Neuronal stem cell (in vitro differentiated cells): ENCODE measurements at regions not wholly inside any gene's neighbourhood (a gene's known extent, or its start where the extent isn't known, plus 50 kb on each side); places are given as distances from the start of the nearest gene placed in this dataset.

ENCODE experiments used
- DNase-seq: peaks from one replicate; pipeline ENCODE4 v3.0.0-alpha.2; 2013; ENCODE audit warnings: low spot score
- H2AFZ ChIP-seq: one replicate; pipeline ENCODE4 v1.6.1; 2013; ENCODE audit warnings: mild to moderate bottlenecking, low read length, inconsistent platforms
- H2AK5ac ChIP-seq: 2 replicates; pipeline ENCODE4 v1.6.1; 2013; ENCODE audit warnings: low read depth, mild to moderate bottlenecking, inconsistent platforms, low read length, moderate library complexity, mixed read lengths
- H2BK120ac ChIP-seq: 2 replicates; pipeline ENCODE4 v1.6.1; 2013; ENCODE audit warnings: low read depth, mild to moderate bottlenecking, inconsistent platforms, low read length, moderate library complexity, mixed read lengths
- H2BK12ac ChIP-seq: one replicate; pipeline ENCODE4 v1.6.1; 2013; ENCODE audit warnings: low read length, inconsistent platforms
- H2BK15ac ChIP-seq: 2 replicates; pipeline ENCODE4 v1.6.1; 2013; ENCODE audit warnings: mild to moderate bottlenecking, low read length, inconsistent platforms, mixed read lengths
- H2BK5ac ChIP-seq: one replicate; pipeline ENCODE4 v1.6.1; 2013; ENCODE audit warnings: inconsistent platforms, mild to moderate bottlenecking, low read length, moderate library complexity
- H3K14ac ChIP-seq: one replicate; pipeline ENCODE4 v1.6.1; 2013; ENCODE audit warnings: low read length, inconsistent platforms
- H3K18ac ChIP-seq: 2 replicates; pipeline ENCODE4 v1.6.1; 2013; ENCODE audit warnings: low read length, inconsistent platforms
- H3K23ac ChIP-seq: 2 replicates; pipeline ENCODE4 v1.6.1; 2013; ENCODE audit warnings: low read depth, mild to moderate bottlenecking, mixed read lengths, low read length, inconsistent platforms; ENCODE audit not compliant: poor library complexity
- H3K27ac ChIP-seq: replicated peaks from 3 replicates; pipeline ENCODE4 v1.5.1; 2013; ENCODE audit warnings: low read length, inconsistent platforms
- H3K27me3 ChIP-seq, 3 experiments: 2 replicates each; pipeline ENCODE4 v1.6.1; 2013; ENCODE audit warnings: low read length in 3 of 3, mild to moderate bottlenecking in 2 of 3, inconsistent platforms in 1 of 3, low read depth in 1 of 3, mixed read lengths in 1 of 3, moderate library complexity in 1 of 3; ENCODE audit not compliant: control insufficient read depth in 3 of 3, insufficient read depth in 3 of 3
- H3K36me3 ChIP-seq, 2 donors: replicated peaks in 1 of 2; 2 replicates each; pipeline ENCODE4 v1.6.1; 2013; ENCODE audit warnings: low read length in 2 of 2; ENCODE audit not compliant: control insufficient read depth in 2 of 2, insufficient read depth in 2 of 2
- H3K4ac ChIP-seq: 2 replicates; pipeline ENCODE4 v1.6.1; 2013; ENCODE audit warnings: inconsistent platforms, mild to moderate bottlenecking, low read length, moderate library complexity
- H3K4me1 ChIP-seq, 2 donors: 1 replicate in 1 of 2; 2 replicates in 1 of 2; pipeline ENCODE4 v1.6.1; 2013; ENCODE audit warnings: low read length in 2 of 2, low read depth in 1 of 2; ENCODE audit not compliant: control insufficient read depth in 2 of 2, insufficient read depth in 1 of 2
- H3K4me2 ChIP-seq: one replicate; pipeline ENCODE4 v1.6.1; 2013; ENCODE audit warnings: mild to moderate bottlenecking, low read length, inconsistent platforms; ENCODE audit not compliant: insufficient read depth, poor library complexity, severe bottlenecking
- H3K4me3 ChIP-seq, 2 donors: 2 replicates each; pipeline ENCODE4 v1.5.1; 2013; ENCODE audit warnings: low read length in 2 of 2, mild to moderate bottlenecking in 2 of 2, inconsistent platforms in 1 of 2, moderate library complexity in 1 of 2
- H3K79me1 ChIP-seq: one replicate; pipeline ENCODE4 v1.6.1; 2013; ENCODE audit warnings: low read depth, mild to moderate bottlenecking, inconsistent platforms, low read length, moderate library complexity
- H3K9ac ChIP-seq: one replicate; pipeline ENCODE4 v1.6.1; 2013; ENCODE audit warnings: mild to moderate bottlenecking, low read depth, low read length, inconsistent platforms; ENCODE audit not compliant: poor library complexity
- H3K9me3 ChIP-seq, 2 donors: replicated peaks in 1 of 2; 2 replicates each; pipeline versions ENCODE3 to v1.6.1; 2013; ENCODE audit warnings: low read length in 2 of 2, mild to moderate bottlenecking in 2 of 2, inconsistent platforms in 1 of 2, low read depth in 1 of 2, mixed read lengths in 1 of 2, moderate library complexity in 1 of 2; ENCODE audit not compliant: control insufficient read depth in 2 of 2, insufficient read depth in 1 of 2
- H4K8ac ChIP-seq: one replicate; pipeline ENCODE4 v1.6.1; 2013; ENCODE audit warnings: low read depth, mild to moderate bottlenecking, inconsistent platforms, low read length, moderate library complexity
- H4K91ac ChIP-seq: one replicate; pipeline ENCODE4 v1.6.1; 2013; ENCODE audit warnings: low read length, low read depth, mild to moderate bottlenecking, inconsistent platforms; ENCODE audit not compliant: poor library complexity
- WGBS, 2 donors: extraction: QIAGEN DNeasy Blood & Tissue Kit; methylation state at CpG; one replicate each; pipeline ENCODE4 v1.1.7; 2013; ENCODE audit warnings: missing lambda C conversion rate in 2 of 2, mixed read lengths in 1 of 2; ENCODE audit not compliant: insufficient read length in 2 of 2, insufficient replicate concordance in 1 of 2; ENCODE audit errors: extremely low coverage in 2 of 2; 5-methylcytosine and 5-hydroxymethylcytosine counted together

GRCh38 chr7:127501817-127502216, 83.6 kb downstream of the GCC1 start:
- no peak overlapping the region for H2BK120ac ChIP-seq
- H3K18ac ChIP-seq = no peak overlapping the region
- WGBS, 2 donors = no CpG with 5 or more reads among the region's 4 CpGs
- no peak for DNase-seq
- H3K4me3 ChIP-seq = no peak overlapping the region
- H2AK5ac ChIP-seq = no peak overlapping the region
- H3K27ac ChIP-seq = no peak overlapping the region
- no peak overlapping the region for H3K4ac ChIP-seq
- H2BK5ac ChIP-seq = no peak overlapping the region
- H2AFZ ChIP-seq = no peak overlapping the region
- H3K27me3 ChIP-seq = no peaks in the 10 kb centered on the region
- H2BK12ac ChIP-seq = no peak overlapping the region
- H3K9ac ChIP-seq = no peak overlapping the region
- no peaks in the 10 kb centered on the region for H3K4me1 ChIP-seq
- H3K4me2 ChIP-seq = no peak overlapping the region
- no peaks in the 10 kb centered on the region for H3K36me3 ChIP-seq
- no peak overlapping the region for H3K14ac ChIP-seq
- no peak overlapping the region for H2BK15ac ChIP-seq
- H4K8ac ChIP-seq = no peak overlapping the region
- no peak overlapping the region for H3K23ac ChIP-seq
- no peak overlapping the region for H4K91ac ChIP-seq
- H3K9me3 ChIP-seq = no peaks in the 10 kb centered on the region
- no peaks in the 10 kb centered on the region for H3K79me1 ChIP-seq

GRCh38 chr7:127487381-127487780, 94.9 kb upstream of the ZNF800 start:
- Histone ChIP-seq H3K27me3 (no peaks in the 10 kb centered on the region), H3K27ac (no peak overlapping the region), H2BK5ac (no peak overlapping the region), H3K4me3 (no peak overlapping the region), H3K4me1 (no peaks in the 10 kb centered on the region), H2AFZ (no peak overlapping the region), H3K18ac (no peak overlapping the region), H3K9ac (no peak overlapping the region), H3K36me3 (no peaks in the 10 kb centered on the region), H3K4me2 (no peak overlapping the region), H3K9me3 (no peaks in the 10 kb centered on the region), H4K91ac (no peak overlapping the region), H4K8ac (no peak overlapping the region), H2BK120ac (no peak overlapping the region), H2BK12ac (no peak overlapping the region), H3K14ac (no peak overlapping the region), H3K4ac (no peak overlapping the region), H2AK5ac (no peak overlapping the region), H3K79me1 (no peaks in the 10 kb centered on the region), H2BK15ac (no peak overlapping the region), H3K23ac (no peak overlapping the region)
- no peak for DNase-seq
- no CpG with 5 or more reads among the region's 3 CpGs for WGBS, 2 donors

- no peak overlapping the region for H2BK120ac ChIP-seq
- WGBS, 2 donors = no CpG with 5 or more reads among the region's 3 CpGs
Observed at GRCh38 chr7:127486654-127487053, 94.1 kb upstream of the ZNF800 start.

GRCh38 chr7:127485482-127485881, 93.0 kb upstream of the ZNF800 start:
- no peak for DNase-seq
- Histone ChIP-seq H3K4me2 (no peak overlapping the region), H4K8ac (no peak overlapping the region), H2AK5ac (no peak overlapping the region), H3K27ac (no peak overlapping the region), H2BK120ac (no peak overlapping the region), H3K36me3 (no peaks in the 10 kb centered on the region), H3K14ac (no peak overlapping the region), H3K4ac (no peak overlapping the region), H2BK5ac (no peak overlapping the region), H2BK12ac (no peak overlapping the region), H3K18ac (no peak overlapping the region), H3K4me1 (no peaks in the 10 kb centered on the region), H2AFZ (no peak overlapping the region), H2BK15ac (no peak overlapping the region), H3K79me1 (no peaks in the 10 kb centered on the region), H3K9me3 (no peaks in the 10 kb centered on the region), H3K4me3 (no peak overlapping the region), H3K9ac (no peak overlapping the region), H3K23ac (no peak overlapping the region), H3K27me3 (no peaks in the 10 kb centered on the region), H4K91ac (no peak overlapping the region)

More at GRCh38 chr7:127486654-127487053, 94.1 kb upstream of the ZNF800 start:
- no peak overlapping the region for H3K27ac ChIP-seq
- DNase-seq = no peak
- H2BK15ac ChIP-seq = no peak overlapping the region
- H3K18ac ChIP-seq = no peak overlapping the region
- H3K14ac ChIP-seq = no peak overlapping the region
- H3K4me2 ChIP-seq = no peak overlapping the region
- H3K4ac ChIP-seq = no peak overlapping the region
- H3K27me3 ChIP-seq = no peaks in the 10 kb centered on the region
- no peaks in the 10 kb centered on the region for H3K4me1 ChIP-seq
- H3K36me3 ChIP-seq = no peaks in the 10 kb centered on the region
- H3K9me3 ChIP-seq = no peaks in the 10 kb centered on the region
- no peak overlapping the region for H2BK12ac ChIP-seq
- H3K9ac ChIP-seq = no peak overlapping the region
- no peak overlapping the region for H2BK5ac ChIP-seq
- H3K4me3 ChIP-seq = no peak overlapping the region
- H2AK5ac ChIP-seq = no peak overlapping the region
- no peak overlapping the region for H4K8ac ChIP-seq
- H2AFZ ChIP-seq = no peak overlapping the region
- H3K79me1 ChIP-seq = no peaks in the 10 kb centered on the region
- no peak overlapping the region for H3K23ac ChIP-seq
- no peak overlapping the region for H4K91ac ChIP-seq
